NCI-H526 treated with DMSO at 0.1 percent for 48 hours (cell line): ENCODE measurements at regions not wholly inside any gene's neighbourhood (a gene's known extent, or its start where the extent isn't known, plus 50 kb on each side); places are given as distances from the start of the nearest gene placed in this dataset.

Experiments used
- DNase-seq: peaks from one replicate; lab custom pipeline; 2025; lab: John Stamatoyannopoulos, UW

- DNase-seq, result no peak
Observed at GRCh38 chr9:13596383-13596970, 317.0 kb upstream of the MPDZ start.

- no peak for DNase-seq
Observed at GRCh38 chr9:13590996-13591395, 311.5 kb upstream of the MPDZ start.

- DNase-seq, result no peak
Observed at GRCh38 chr9:13589034-13589737, 309.7 kb upstream of the MPDZ start.

- DNase-seq, result no peak
Observed at GRCh38 chr9:13588151-13589033, 308.9 kb upstream of the MPDZ start.

GRCh38 chr9:13587571-13587970 lies 308.1 kb upstream of the MPDZ start:
- DNase-seq, result no peak

- DNase-seq, result no peak
Observed at GRCh38 chr9:13586587-13587374, 307.3 kb upstream of the MPDZ start.

GRCh38 chr9:13580760-13581159 lies 301.3 kb upstream of the MPDZ start:
- DNase-seq, result no peak

GRCh38 chr9:13580131-13580530 lies 300.6 kb upstream of the MPDZ start:
- DNase-seq, result no peak

GRCh38 chr9:13576101-13576500 lies 296.6 kb upstream of the MPDZ start:
- no peak for DNase-seq

GRCh38 chr9:13575558-13575957 lies 296.1 kb upstream of the MPDZ start:
- DNase-seq, result no peak

GRCh38 chr9:13570068-13570974 lies 290.8 kb upstream of the MPDZ start:
- no peak for DNase-seq

- DNase-seq, result no peak
Observed at GRCh38 chr9:13569602-13570067, 290.1 kb upstream of the MPDZ start.

GRCh38 chr9:13568841-13569601 lies 289.5 kb upstream of the MPDZ start:
- no peak for DNase-seq

GRCh38 chr9:13568405-13568804 lies 288.9 kb upstream of the MPDZ start:
- no peak for DNase-seq

- DNase-seq, result no peak
Observed at GRCh38 chr9:13567833-13568232, 288.3 kb upstream of the MPDZ start.

- no peak for DNase-seq
Observed at GRCh38 chr9:13557746-13558145, 278.3 kb upstream of the MPDZ start.

- no peak for DNase-seq
Observed at GRCh38 chr9:13556656-13557055, 277.2 kb upstream of the MPDZ start.

- DNase-seq, result no peak
Observed at GRCh38 chr9:13555989-13556500, 276.6 kb upstream of the MPDZ start.

GRCh38 chr9:13555516-13555915 lies 276.0 kb upstream of the MPDZ start:
- no peak for DNase-seq

- DNase-seq, result no peak
Observed at GRCh38 chr9:13554626-13555025, 275.1 kb upstream of the MPDZ start.
